Mesothelial cell of epicardium (in vitro differentiated cells): ENCODE measurements at regions not wholly inside any gene's neighbourhood (a gene's known extent, or its start where the extent isn't known, plus 50 kb on each side); places are given as distances from the start of the nearest gene placed in this dataset.

Experiments
- DNase-seq, 2 experiments: peaks; one replicate each; pipeline ENCODE4 v3.0.0; 2021; ENCODE audit warnings: low spot score in 2 of 2; ENCODE audit not compliant: unreplicated experiment in 2 of 2
- H3K27ac Mint-ChIP-seq: 2 replicates; pipeline ENCODE4 v1.8.0; 2021; ENCODE audit warnings: mixed read lengths
- H3K27me3 Mint-ChIP-seq: 2 replicates; pipeline ENCODE4 v1.8.0; 2021; ENCODE audit warnings: low read depth, mixed read lengths
- H3K36me3 Mint-ChIP-seq: 2 replicates; pipeline ENCODE4 v1.8.0; 2021; ENCODE audit warnings: mixed read lengths
- H3K4me1 Mint-ChIP-seq: 2 replicates; pipeline ENCODE4 v1.8.0; 2021; ENCODE audit warnings: mixed read lengths
- H3K4me3 Mint-ChIP-seq: 2 replicates; pipeline ENCODE4 v1.8.0; 2021; ENCODE audit warnings: mild to moderate bottlenecking, moderate library complexity, mixed read lengths
- H3K9me3 Mint-ChIP-seq: 2 replicates; pipeline ENCODE4 v1.8.0; 2021; ENCODE audit warnings: mixed read lengths
- TF ChIP-seq, protein P1 (sequence below): fragments of 200-600 bp; sonication (generic); IDR thresholded peaks from one replicate; pipeline ENCODE4 v1.5.0; 2021; ENCODE audit warnings: antibody characterized with exemption; ENCODE audit not compliant: unreplicated experiment

- no peaks in the 10 kb centered on the region for H3K27me3 Mint-ChIP-seq
- no peaks in the 10 kb centered on the region for H3K4me1 Mint-ChIP-seq
- peaks cover 75% of the 10 kb centered on the region for H3K9me3 Mint-ChIP-seq
- H3K36me3 Mint-ChIP-seq, result no peaks in the 10 kb centered on the region
- no peak for DNase-seq
- TF ChIP-seq, protein P1, sequence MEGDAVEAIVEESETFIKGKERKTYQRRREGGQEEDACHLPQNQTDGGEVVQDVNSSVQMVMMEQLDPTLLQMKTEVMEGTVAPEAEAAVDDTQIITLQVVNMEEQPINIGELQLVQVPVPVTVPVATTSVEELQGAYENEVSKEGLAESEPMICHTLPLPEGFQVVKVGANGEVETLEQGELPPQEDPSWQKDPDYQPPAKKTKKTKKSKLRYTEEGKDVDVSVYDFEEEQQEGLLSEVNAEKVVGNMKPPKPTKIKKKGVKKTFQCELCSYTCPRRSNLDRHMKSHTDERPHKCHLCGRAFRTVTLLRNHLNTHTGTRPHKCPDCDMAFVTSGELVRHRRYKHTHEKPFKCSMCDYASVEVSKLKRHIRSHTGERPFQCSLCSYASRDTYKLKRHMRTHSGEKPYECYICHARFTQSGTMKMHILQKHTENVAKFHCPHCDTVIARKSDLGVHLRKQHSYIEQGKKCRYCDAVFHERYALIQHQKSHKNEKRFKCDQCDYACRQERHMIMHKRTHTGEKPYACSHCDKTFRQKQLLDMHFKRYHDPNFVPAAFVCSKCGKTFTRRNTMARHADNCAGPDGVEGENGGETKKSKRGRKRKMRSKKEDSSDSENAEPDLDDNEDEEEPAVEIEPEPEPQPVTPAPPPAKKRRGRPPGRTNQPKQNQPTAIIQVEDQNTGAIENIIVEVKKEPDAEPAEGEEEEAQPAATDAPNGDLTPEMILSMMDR, result no peak
- no peak overlapping the region for H3K4me3 Mint-ChIP-seq
- H3K27ac Mint-ChIP-seq, result no peak overlapping the region
These were observed 167.8 kb downstream of the ALG10 start for GRCh38 chr12:34190054-34190453.

DNA sequence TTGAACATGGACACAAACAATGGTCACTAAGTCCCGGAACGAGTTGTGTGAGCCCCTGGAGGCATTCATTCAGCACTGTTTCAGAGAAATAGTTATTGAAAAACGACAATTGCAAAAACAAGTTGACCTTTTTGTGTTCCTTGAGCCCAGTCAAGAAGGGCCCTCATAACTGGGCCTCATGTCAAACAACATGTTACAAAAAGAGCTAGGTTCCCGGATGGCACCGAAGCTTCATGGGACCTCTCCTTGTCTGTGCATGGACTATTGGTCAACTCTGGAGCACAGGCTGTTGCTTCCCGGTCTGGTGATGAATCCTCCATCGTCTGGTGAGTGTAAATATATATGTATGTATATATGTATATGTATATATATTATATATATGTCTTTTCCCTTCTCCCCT lies 176.6 kb downstream of the ALG10 start:
- Mint-ChIP-seq H3K36me3 (no peaks in the 10 kb centered on the region), H3K9me3 (peaks cover 70% of the 10 kb centered on the region), H3K27ac (no peak overlapping the region), H3K4me1 (no peaks in the 10 kb centered on the region), H3K27me3 (no peaks in the 10 kb centered on the region), H3K4me3 (no peak overlapping the region)
- DNase-seq, result no peak
- TF ChIP-seq, protein P1, result no peak

- Mint-ChIP-seq H3K9me3 (peaks cover 52% of the 10 kb centered on the region), H3K27me3 (no peaks in the 10 kb centered on the region), H3K27ac (no peak overlapping the region), H3K4me3 (no peak overlapping the region), H3K36me3 (peaks cover 3% of the 10 kb centered on the region), H3K4me1 (no peaks in the 10 kb centered on the region)
- DNase-seq, result no peak
- TF ChIP-seq, protein P1, result no peak
These were observed 181.7 kb downstream of the ALG10 start for GRCh38 chr12:34203866-34204620.

GRCh38 chr12:34204830-34205285 lies 182.6 kb downstream of the ALG10 start:
- TF ChIP-seq, protein P1, result no peak
- Mint-ChIP-seq H3K4me1 (no peaks in the 10 kb centered on the region), H3K27ac (no peak overlapping the region), H3K36me3 (peaks cover 3% of the 10 kb centered on the region), H3K4me3 (no peak overlapping the region), H3K27me3 (no peaks in the 10 kb centered on the region), H3K9me3 (peaks cover 44% of the 10 kb centered on the region)
- no peak for DNase-seq

DNA sequence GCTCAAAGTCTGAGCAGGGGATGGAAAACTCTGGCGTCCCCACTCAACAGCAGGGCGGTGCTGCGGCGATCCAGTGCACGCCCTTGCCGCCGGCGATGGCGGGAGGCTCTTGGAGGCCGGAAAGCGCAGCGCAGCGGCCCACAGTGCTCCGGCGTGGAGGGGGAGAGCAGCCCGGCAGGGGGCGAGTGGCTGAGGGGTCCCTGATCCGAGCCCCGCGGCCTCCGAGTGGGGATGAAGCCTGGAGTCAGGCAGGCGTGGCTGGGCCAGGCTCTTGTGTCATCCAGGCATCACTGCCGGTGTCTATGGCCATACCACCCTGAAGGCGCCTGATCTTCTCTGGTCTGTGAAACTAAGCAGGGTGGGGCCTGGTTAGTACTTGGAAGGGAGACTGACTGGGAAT lies 183.1 kb downstream of the ALG10 start:
- Mint-ChIP-seq H3K27ac (no peak overlapping the region), H3K36me3 (peaks cover 3% of the 10 kb centered on the region), H3K4me3 (no peak overlapping the region), H3K9me3 (peaks cover 42% of the 10 kb centered on the region), H3K27me3 (no peaks in the 10 kb centered on the region), H3K4me1 (no peaks in the 10 kb centered on the region)
- TF ChIP-seq, protein P1, result no peak
- DNase-seq, result no peak
